ENCODE measurements at regions not wholly inside any gene's neighbourhood (a gene's known extent, or its start where the extent isn't known, plus 50 kb on each side); places are given as distances from the start of the nearest gene placed in this dataset.

DNA sequence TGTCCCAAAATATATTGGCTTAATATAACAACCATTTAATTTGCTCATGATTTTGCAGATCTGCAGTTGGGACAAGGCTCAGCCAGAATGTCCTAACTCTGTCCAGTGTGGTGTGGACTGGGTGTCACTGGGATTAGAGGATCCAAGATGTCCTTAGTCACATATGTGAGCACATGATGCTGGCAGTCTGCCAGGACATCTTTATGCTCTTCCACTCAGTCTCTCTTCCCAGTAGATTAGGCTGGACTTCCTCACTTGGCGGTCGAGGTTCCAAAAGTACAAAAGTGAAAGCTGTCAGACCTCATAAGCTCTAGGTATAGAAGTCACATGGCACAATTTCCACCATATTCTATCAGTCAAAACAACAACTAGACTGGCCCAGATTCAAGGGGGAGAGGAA lies 167.9 kb upstream of the NTF3 start:
- no peak overlapping the region for H3K4me3 ChIP-seq (ENCODE audit: severe bottlenecking)
- DNase-seq (ENCODE audit: low spot score) (no peak), ATAC-seq (ENCODE audit: low read depth) (no peak)
- no peak overlapping the region for H3K27ac ChIP-seq (ENCODE audit: poor library complexity, severe bottlenecking)
- no peaks in the 10 kb centered on the region for H3K36me3 ChIP-seq (ENCODE audit: low read depth)
- H3K27me3 ChIP-seq (ENCODE audit: insufficient read depth, poor library complexity, severe bottlenecking) = no peaks in the 10 kb centered on the region
- no peaks in the 10 kb centered on the region for H3K4me1 ChIP-seq (ENCODE audit: insufficient read depth, poor library complexity, severe bottlenecking)
- no peak for TF ChIP-seq CTCF (IDR thresholded peaks at IDR 0.05; ENCODE audit: poor library complexity, severe bottlenecking)
- H3K9me3 ChIP-seq (ENCODE audit: severe bottlenecking) = no peaks in the 10 kb centered on the region

GRCh38 chr12:5267603-5268423 lies 164.1 kb upstream of the NTF3 start:
- no peak overlapping the region for H3K4me3 ChIP-seq (ENCODE audit: severe bottlenecking)
- no peaks in the 10 kb centered on the region for H3K9me3 ChIP-seq (ENCODE audit: severe bottlenecking)
- no peak for TF ChIP-seq CTCF (IDR thresholded peaks at IDR 0.05; ENCODE audit: poor library complexity, severe bottlenecking)
- H3K27me3 ChIP-seq (ENCODE audit: insufficient read depth, poor library complexity, severe bottlenecking) = no peaks in the 10 kb centered on the region
- no peak for ATAC-seq (ENCODE audit: low read depth)
- no peak overlapping the region for H3K27ac ChIP-seq (ENCODE audit: poor library complexity, severe bottlenecking)
- H3K36me3 ChIP-seq (ENCODE audit: low read depth) = no peaks in the 10 kb centered on the region
- H3K4me1 ChIP-seq (ENCODE audit: insufficient read depth, poor library complexity, severe bottlenecking) = no peaks in the 10 kb centered on the region
- DNase-seq (ENCODE audit: low spot score) = no peak

- Histone ChIP-seq H3K36me3 (ENCODE audit: low read depth) (no peaks in the 10 kb centered on the region), H3K27me3 (ENCODE audit: insufficient read depth, poor library complexity, severe bottlenecking) (no peaks in the 10 kb centered on the region), H3K4me3 (ENCODE audit: severe bottlenecking) (no peak overlapping the region), H3K27ac (ENCODE audit: poor library complexity, severe bottlenecking) (no peak overlapping the region), H3K9me3 (ENCODE audit: severe bottlenecking) (no peaks in the 10 kb centered on the region), H3K4me1 (ENCODE audit: insufficient read depth, poor library complexity, severe bottlenecking) (no peaks in the 10 kb centered on the region)
- TF ChIP-seq CTCF (IDR thresholded peaks at IDR 0.05; ENCODE audit: poor library complexity, severe bottlenecking) = no peak
- ATAC-seq (ENCODE audit: low read depth) (no peak), DNase-seq (ENCODE audit: low spot score) (no peak)
Measured at GRCh38 chr12:5268424-5269210, 163.3 kb upstream of the NTF3 start.

DNA sequence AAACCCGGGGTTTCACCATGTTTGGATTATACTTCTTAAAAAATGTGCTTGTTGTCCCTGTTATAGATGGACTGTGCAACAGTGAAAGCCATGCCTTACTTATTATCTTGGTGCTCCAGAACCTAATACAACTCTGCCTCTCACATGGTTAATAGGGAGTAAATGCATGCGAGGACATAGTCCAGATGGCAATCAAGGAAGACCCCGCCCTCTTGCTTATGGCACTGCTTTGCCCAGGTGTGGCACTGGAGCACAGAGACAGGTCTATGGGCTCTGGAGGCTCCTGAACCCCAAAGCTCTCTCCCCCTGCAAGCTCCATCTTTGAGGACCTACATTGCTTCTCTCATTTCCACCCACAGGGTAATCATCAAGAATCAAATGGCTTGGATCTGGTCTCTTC lies 162.1 kb upstream of the NTF3 start:
- Histone ChIP-seq H3K9me3 (ENCODE audit: severe bottlenecking) (no peaks in the 10 kb centered on the region), H3K27me3 (ENCODE audit: insufficient read depth, poor library complexity, severe bottlenecking) (no peaks in the 10 kb centered on the region), H3K36me3 (ENCODE audit: low read depth) (no peaks in the 10 kb centered on the region), H3K27ac (ENCODE audit: poor library complexity, severe bottlenecking) (no peak overlapping the region), H3K4me3 (ENCODE audit: severe bottlenecking) (no peak overlapping the region), H3K4me1 (ENCODE audit: insufficient read depth, poor library complexity, severe bottlenecking) (no peaks in the 10 kb centered on the region)
- no peak for DNase-seq (ENCODE audit: low spot score)
- no peak for TF ChIP-seq CTCF (IDR thresholded peaks at IDR 0.05; ENCODE audit: poor library complexity, severe bottlenecking)
- no peak for ATAC-seq (ENCODE audit: low read depth)

Data from RWPE2 (cell line).